ENCODE measurements at regions not wholly inside any gene's neighbourhood (a gene's known extent, or its start where the extent isn't known, plus 50 kb on each side); places are given as distances from the start of the nearest gene placed in this dataset.

DNA sequence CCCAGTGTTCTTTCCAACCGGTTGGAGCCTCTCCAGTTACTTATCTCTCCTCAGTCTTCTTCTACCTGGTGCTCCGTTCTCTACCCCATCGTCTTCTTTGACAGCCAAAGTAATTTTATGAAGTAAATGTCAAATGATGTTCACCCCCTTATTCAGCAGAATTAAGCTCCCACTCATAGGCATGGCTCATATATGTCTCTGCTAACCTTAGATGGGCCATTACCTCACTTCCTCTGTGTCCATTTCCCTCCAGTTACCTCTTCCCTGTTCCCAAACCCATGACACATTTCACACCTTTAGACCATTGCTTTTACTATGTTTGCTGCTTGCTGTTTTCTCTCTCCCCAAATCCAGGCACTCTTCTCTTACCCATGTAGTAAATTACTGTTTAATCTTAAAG is 607.0 kb downstream of the RNF144A start:
- no peak for TF ChIP-seq POLR2A (IDR thresholded peaks at IDR 0.05)
- TF ChIP-seq, protein P1, sequence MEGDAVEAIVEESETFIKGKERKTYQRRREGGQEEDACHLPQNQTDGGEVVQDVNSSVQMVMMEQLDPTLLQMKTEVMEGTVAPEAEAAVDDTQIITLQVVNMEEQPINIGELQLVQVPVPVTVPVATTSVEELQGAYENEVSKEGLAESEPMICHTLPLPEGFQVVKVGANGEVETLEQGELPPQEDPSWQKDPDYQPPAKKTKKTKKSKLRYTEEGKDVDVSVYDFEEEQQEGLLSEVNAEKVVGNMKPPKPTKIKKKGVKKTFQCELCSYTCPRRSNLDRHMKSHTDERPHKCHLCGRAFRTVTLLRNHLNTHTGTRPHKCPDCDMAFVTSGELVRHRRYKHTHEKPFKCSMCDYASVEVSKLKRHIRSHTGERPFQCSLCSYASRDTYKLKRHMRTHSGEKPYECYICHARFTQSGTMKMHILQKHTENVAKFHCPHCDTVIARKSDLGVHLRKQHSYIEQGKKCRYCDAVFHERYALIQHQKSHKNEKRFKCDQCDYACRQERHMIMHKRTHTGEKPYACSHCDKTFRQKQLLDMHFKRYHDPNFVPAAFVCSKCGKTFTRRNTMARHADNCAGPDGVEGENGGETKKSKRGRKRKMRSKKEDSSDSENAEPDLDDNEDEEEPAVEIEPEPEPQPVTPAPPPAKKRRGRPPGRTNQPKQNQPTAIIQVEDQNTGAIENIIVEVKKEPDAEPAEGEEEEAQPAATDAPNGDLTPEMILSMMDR (IDR thresholded peaks at IDR 0.05) = no peak

All from heart left ventricle (tissue), 13 donors.